ENCODE measurements at regions not wholly inside any gene's neighbourhood (a gene's known extent, or its start where the extent isn't known, plus 50 kb on each side); places are given as distances from the start of the nearest gene placed in this dataset.

- 78 to 89% (median 84%) methylated on average over 3 of the region's 3 CpGs for WGBS, 5 donors
- no peaks in the 10 kb centered on the region for H3K9me3 ChIP-seq
- H3K36me3 ChIP-seq: no peaks in the 10 kb centered on the region
- no peak overlapping the region for H3K27ac ChIP-seq
- H3K27me3 ChIP-seq: no peaks in the 10 kb centered on the region
- DNase-seq: no peak
- TF ChIP-seq CTCF (IDR thresholded peaks at IDR 0.05): no peak
- TF ChIP-seq EP300 (IDR thresholded peaks at IDR 0.05): no peak
- no peak for TF ChIP-seq POLR2AphosphoS5 (IDR thresholded peaks at IDR 0.05)
- no peak for TF ChIP-seq POLR2A (IDR thresholded peaks at IDR 0.05)
- intact Hi-C loops (cut with DNase I; ENCODE audit: low total_unique reads): no loop called here
- peaks cover 0 to 15% (median 6%) of the 10 kb centered on the region in 4 donors for H3K4me1 ChIP-seq
- H3K4me3 ChIP-seq: no peak overlapping the region
These were observed 219.8 kb upstream of the GYPA start for GRCh38 chr4:144360146-144360793.

GRCh38 chr4:144362366-144362765 is 221.8 kb upstream of the GYPA start:
- DNase-seq: no peak
- Histone ChIP-seq H3K27me3 (no peaks in the 10 kb centered on the region), H3K27ac (no peak overlapping the region), H3K4me3 (no peak overlapping the region), H3K4me1 (no peaks in the 10 kb centered on the region), H3K36me3 (no peaks in the 10 kb centered on the region), H3K9me3 (no peaks in the 10 kb centered on the region)
- TF ChIP-seq POLR2AphosphoS5 (IDR thresholded peaks at IDR 0.05) (no peak), EP300 (IDR thresholded peaks at IDR 0.05) (no peak), CTCF (IDR thresholded peaks at IDR 0.05) (no peak), POLR2A (IDR thresholded peaks at IDR 0.05) (no peak)
- intact Hi-C loops (cut with DNase I; ENCODE audit: low total_unique reads): no loop called here

GRCh38 chr4:144363890-144364289 is 223.4 kb upstream of the GYPA start:
- DNase-seq: no peak
- no peaks in the 10 kb centered on the region for H3K9me3 ChIP-seq
- 75 to 88% (median 78%) methylated on average over 1 of the region's 1 CpG for WGBS, 5 donors
- TF ChIP-seq POLR2A (IDR thresholded peaks at IDR 0.05): no peak
- no peak for TF ChIP-seq CTCF (IDR thresholded peaks at IDR 0.05)
- no peak for TF ChIP-seq EP300 (IDR thresholded peaks at IDR 0.05)
- TF ChIP-seq POLR2AphosphoS5 (IDR thresholded peaks at IDR 0.05): no peak
- H3K27ac ChIP-seq: no peak overlapping the region
- no peaks in the 10 kb centered on the region for H3K36me3 ChIP-seq
- H3K27me3 ChIP-seq: no peaks in the 10 kb centered on the region
- H3K4me3 ChIP-seq: no peak overlapping the region
- intact Hi-C loops (cut with DNase I; ENCODE audit: low total_unique reads): no loop called here
- H3K4me1 ChIP-seq: no peaks in the 10 kb centered on the region

- Histone ChIP-seq H3K9me3 (no peaks in the 10 kb centered on the region), H3K4me3 (no peak overlapping the region), H3K27me3 (no peaks in the 10 kb centered on the region), H3K36me3 (no peaks in the 10 kb centered on the region), H3K4me1 (no peaks in the 10 kb centered on the region), H3K27ac (no peak overlapping the region)
- TF ChIP-seq EP300 (IDR thresholded peaks at IDR 0.05) (no peak), POLR2AphosphoS5 (IDR thresholded peaks at IDR 0.05) (no peak), CTCF (IDR thresholded peaks at IDR 0.05) (no peak)
- intact Hi-C loops (cut with DNase I; ENCODE audit: low total_unique reads): no loop called here
- DNase-seq: no peak
- WGBS, 5 donors: 71 to 89% (median 72%) methylated on average over 1 of the region's 1 CpG
These were observed 225.9 kb upstream of the GYPA start for GRCh38 chr4:144366425-144366824.
